Neutrophil (primary cell): ENCODE measurements at regions not wholly inside any gene's neighbourhood (a gene's known extent, or its start where the extent isn't known, plus 50 kb on each side); places are given as distances from the start of the nearest gene placed in this dataset.

Source experiments
- H3K27ac ChIP-seq: fragments of 200-600 bp; sonication (generic); 2 replicates; pipeline ENCODE4 v1.5.1; 2016; ENCODE audit warnings: mild to moderate bottlenecking, moderate library complexity
- H3K27me3 ChIP-seq: fragments of 200-600 bp; sonication (generic); 2 replicates; pipeline ENCODE4 v1.6.0; 2016; ENCODE audit warnings: mild to moderate bottlenecking
- H3K36me3 ChIP-seq: fragments of 200-600 bp; sonication (generic); 2 replicates; pipeline ENCODE4 v1.5.1; 2017
- H3K4me1 ChIP-seq, 2 experiments: fragments of 200-600 bp in 1 of 2; sonication (generic) in 1 of 2; 1 replicate in 1 of 2; 2 replicates in 1 of 2; pipeline versions ENCODE4 v1.5.1 to v1.6.1; 2013 to 2016; ENCODE audit warnings: low read depth in 1 of 2, low read length in 1 of 2, mild to moderate bottlenecking in 1 of 2, moderate library complexity in 1 of 2; ENCODE audit not compliant: control insufficient read depth in 1 of 2, insufficient read depth in 1 of 2
- H3K4me3 ChIP-seq, 2 experiments: fragments of 200-600 bp in 1 of 2; sonication (generic) in 1 of 2; 1 replicate in 1 of 2; 2 replicates in 1 of 2; pipeline ENCODE4 v1.5.1; 2013 to 2016; ENCODE audit warnings: low read depth in 1 of 2, low read length in 1 of 2, mild to moderate bottlenecking in 1 of 2, moderate library complexity in 1 of 2
- H3K9me3 ChIP-seq: fragments of 200-600 bp; sonication (generic); 2 replicates; pipeline ENCODE4 v1.5.1; 2016
- CTCF ChIP-seq: fragments of 200-600 bp; sonication (generic); IDR thresholded peaks from 2 replicates; pipeline ENCODE4 v1.5.1; 2016; ENCODE audit warnings: antibody characterized with exemption

- no peak overlapping the region for H3K27ac ChIP-seq
- H3K27me3 ChIP-seq, result no peaks in the 10 kb centered on the region
- H3K9me3 ChIP-seq, result no peaks in the 10 kb centered on the region
- H3K4me1 ChIP-seq, result no peaks in the 10 kb centered on the region
- H3K4me3 ChIP-seq, result no peak overlapping the region
- H3K36me3 ChIP-seq, result no peaks in the 10 kb centered on the region
- TF ChIP-seq CTCF, result no peak
Observed at GRCh38 chr13:90068658-90069057, 1278.8 kb upstream of the MIR17HG start.

- no peak for TF ChIP-seq CTCF
- no peaks in the 10 kb centered on the region for H3K36me3 ChIP-seq
- H3K4me1 ChIP-seq, result no peaks in the 10 kb centered on the region
Observed at GRCh38 chr13:90070362-90070761, 1277.1 kb upstream of the MIR17HG start.

GRCh38 chr13:90070837-90071525 lies 1276.5 kb upstream of the MIR17HG start:
- Histone ChIP-seq H3K27ac (no peak overlapping the region), H3K27me3 (no peaks in the 10 kb centered on the region), H3K9me3 (no peaks in the 10 kb centered on the region), H3K36me3 (no peaks in the 10 kb centered on the region), H3K4me1 (no peaks in the 10 kb centered on the region), H3K4me3 (no peak overlapping the region)
- no peak for TF ChIP-seq CTCF

More at GRCh38 chr13:90070362-90070761, 1277.1 kb upstream of the MIR17HG start:
- no peak overlapping the region for H3K27ac ChIP-seq
- H3K9me3 ChIP-seq, result no peaks in the 10 kb centered on the region
- no peak overlapping the region for H3K4me3 ChIP-seq
- no peaks in the 10 kb centered on the region for H3K27me3 ChIP-seq

GRCh38 chr13:90084684-90085290 lies 1262.7 kb upstream of the MIR17HG start:
- TF ChIP-seq CTCF, result no peak
- H3K36me3 ChIP-seq, result no peaks in the 10 kb centered on the region
- no peaks in the 10 kb centered on the region for H3K4me1 ChIP-seq
- no peak overlapping the region for H3K27ac ChIP-seq
- no peaks in the 10 kb centered on the region for H3K27me3 ChIP-seq
- H3K9me3 ChIP-seq, result no peaks in the 10 kb centered on the region
- H3K4me3 ChIP-seq, result no peak overlapping the region

GRCh38 chr13:90089051-90089450 lies 1258.4 kb upstream of the MIR17HG start:
- Histone ChIP-seq H3K4me1 (no peaks in the 10 kb centered on the region), H3K9me3 (no peaks in the 10 kb centered on the region), H3K27me3 (no peaks in the 10 kb centered on the region), H3K27ac (no peak overlapping the region), H3K36me3 (no peaks in the 10 kb centered on the region), H3K4me3 (no peak overlapping the region)
- TF ChIP-seq CTCF, result no peak
